Loucy (cell line): ENCODE measurements at regions not wholly inside any gene's neighbourhood (a gene's known extent, or its start where the extent isn't known, plus 50 kb on each side); places are given as distances from the start of the nearest gene placed in this dataset.

Experiments used
- EZH2phosphoT487 ChIP-seq: fragments of 200-600 bp; IDR thresholded peaks from 2 replicates; pipeline ENCODE4 v1.6.1; 2018; ENCODE audit warnings: antibody characterized with exemption, mild to moderate bottlenecking, moderate library complexity, borderline replicate concordance
- TF ChIP-seq, protein P1 (sequence below): fragments of 200-600 bp; sonication (generic); conservative IDR thresholded peaks from 2 replicates; pipeline ENCODE4 v1.5.1; 2014; ENCODE audit warnings: mild to moderate bottlenecking, antibody characterized with exemption, low read length

GRCh38 chr4:130359542-130359941 is 1263.6 kb downstream of the C4orf33 start:
- TF ChIP-seq, protein P1, sequence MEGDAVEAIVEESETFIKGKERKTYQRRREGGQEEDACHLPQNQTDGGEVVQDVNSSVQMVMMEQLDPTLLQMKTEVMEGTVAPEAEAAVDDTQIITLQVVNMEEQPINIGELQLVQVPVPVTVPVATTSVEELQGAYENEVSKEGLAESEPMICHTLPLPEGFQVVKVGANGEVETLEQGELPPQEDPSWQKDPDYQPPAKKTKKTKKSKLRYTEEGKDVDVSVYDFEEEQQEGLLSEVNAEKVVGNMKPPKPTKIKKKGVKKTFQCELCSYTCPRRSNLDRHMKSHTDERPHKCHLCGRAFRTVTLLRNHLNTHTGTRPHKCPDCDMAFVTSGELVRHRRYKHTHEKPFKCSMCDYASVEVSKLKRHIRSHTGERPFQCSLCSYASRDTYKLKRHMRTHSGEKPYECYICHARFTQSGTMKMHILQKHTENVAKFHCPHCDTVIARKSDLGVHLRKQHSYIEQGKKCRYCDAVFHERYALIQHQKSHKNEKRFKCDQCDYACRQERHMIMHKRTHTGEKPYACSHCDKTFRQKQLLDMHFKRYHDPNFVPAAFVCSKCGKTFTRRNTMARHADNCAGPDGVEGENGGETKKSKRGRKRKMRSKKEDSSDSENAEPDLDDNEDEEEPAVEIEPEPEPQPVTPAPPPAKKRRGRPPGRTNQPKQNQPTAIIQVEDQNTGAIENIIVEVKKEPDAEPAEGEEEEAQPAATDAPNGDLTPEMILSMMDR = peak; percentile 46
- TF ChIP-seq EZH2phosphoT487 = no peak
